ENCODE measurements at regions not wholly inside any gene's neighbourhood (a gene's known extent, or its start where the extent isn't known, plus 50 kb on each side); places are given as distances from the start of the nearest gene placed in this dataset.

- Histone ChIP-seq H3K4me3 (no peak overlapping the region), H3K9me3 (no peaks in the 10 kb centered on the region), H3K36me3 (no peaks in the 10 kb centered on the region), H3K9ac (ENCODE audit: low read depth in 2 of 2, low read length in 2 of 2) (no peak overlapping the region), H3K4me1 (no peaks in the 10 kb centered on the region), H3K27me3 (no peaks in the 10 kb centered on the region), H3K27ac (no peak overlapping the region)
- TF ChIP-seq CTCF (IDR thresholded peaks at IDR 0.05), result no peak
- no peak for DNase-seq
- intact Hi-C loops (cut with DNase I), result no loop called here
Observed at GRCh38 chrX:82141942-82142341, 940.0 kb downstream of the SH3BGRL start.

- no peak for DNase-seq
- Histone ChIP-seq H3K9me3 (no peaks in the 10 kb centered on the region), H3K4me3 (no peak overlapping the region), H3K4me1 (no peaks in the 10 kb centered on the region), H3K27ac (no peak overlapping the region), H3K9ac (ENCODE audit: low read depth in 2 of 2, low read length in 2 of 2) (no peak overlapping the region), H3K36me3 (no peaks in the 10 kb centered on the region), H3K27me3 (no peaks in the 10 kb centered on the region)
- intact Hi-C loops (cut with DNase I), result no loop called here
- TF ChIP-seq CTCF (IDR thresholded peaks at IDR 0.05), result no peak
Observed at GRCh38 chrX:82161195-82161594, 959.3 kb downstream of the SH3BGRL start.

- DNase-seq, result no peak
- H3K9me3 ChIP-seq, result no peaks in the 10 kb centered on the region
- H3K36me3 ChIP-seq, result no peaks in the 10 kb centered on the region
- intact Hi-C loops (cut with DNase I), result no loop called here
- TF ChIP-seq CTCF (IDR thresholded peaks at IDR 0.05), result no peak
- H3K27me3 ChIP-seq, result no peaks in the 10 kb centered on the region
- H3K4me1 ChIP-seq, result no peaks in the 10 kb centered on the region
- no peak overlapping the region for H3K9ac ChIP-seq (ENCODE audit: low read depth in 2 of 2, low read length in 2 of 2)
- H3K4me3 ChIP-seq, result no peak overlapping the region
- H3K27ac ChIP-seq, result no peak overlapping the region
Observed at GRCh38 chrX:82163701-82164100, 961.8 kb downstream of the SH3BGRL start.

- no peak overlapping the region for H3K27ac ChIP-seq
- H3K4me1 ChIP-seq, result no peaks in the 10 kb centered on the region
- no peaks in the 10 kb centered on the region for H3K27me3 ChIP-seq
- DNase-seq, result no peak
- H3K9me3 ChIP-seq, result no peaks in the 10 kb centered on the region
- H3K4me3 ChIP-seq, result no peak overlapping the region
- H3K9ac ChIP-seq (ENCODE audit: low read depth in 2 of 2, low read length in 2 of 2), result no peak overlapping the region
- no peaks in the 10 kb centered on the region for H3K36me3 ChIP-seq
- intact Hi-C loops (cut with DNase I), result no loop called here
- TF ChIP-seq CTCF (IDR thresholded peaks at IDR 0.05), result no peak
Observed at GRCh38 chrX:82196866-82197265, 995.0 kb downstream of the SH3BGRL start.

- intact Hi-C loops (cut with DNase I), result no loop called here
- Histone ChIP-seq H3K9me3 (no peaks in the 10 kb centered on the region), H3K36me3 (no peaks in the 10 kb centered on the region), H3K27ac (no peak overlapping the region), H3K9ac (ENCODE audit: low read depth in 2 of 2, low read length in 2 of 2) (no peak overlapping the region), H3K4me3 (no peak overlapping the region), H3K27me3 (no peaks in the 10 kb centered on the region), H3K4me1 (no peaks in the 10 kb centered on the region)
- TF ChIP-seq CTCF (IDR thresholded peaks at IDR 0.05), result no peak
- DNase-seq, result no peak
Observed at GRCh38 chrX:82208975-82209374, 1007.1 kb downstream of the SH3BGRL start.

GRCh38 chrX:82218361-82218760, 1016.5 kb downstream of the SH3BGRL start:
- intact Hi-C loops (cut with DNase I), result no loop called here

More at GRCh38 chrX:82218361-82218760, 1016.5 kb downstream of the SH3BGRL start:
- Histone ChIP-seq H3K4me3 (no peak overlapping the region), H3K9me3 (no peaks in the 10 kb centered on the region), H3K9ac (ENCODE audit: low read depth in 2 of 2, low read length in 2 of 2) (no peak overlapping the region), H3K27me3 (no peaks in the 10 kb centered on the region), H3K27ac (no peak overlapping the region), H3K36me3 (no peaks in the 10 kb centered on the region), H3K4me1 (no peaks in the 10 kb centered on the region)
- peak; percentile 37 for TF ChIP-seq CTCF (IDR thresholded peaks at IDR 0.05)
- DNase-seq, result no peak

All from colonic mucosa (tissue), 4 donors.